ENCODE measurements at regions not wholly inside any gene's neighbourhood (a gene's known extent, or its start where the extent isn't known, plus 50 kb on each side); places are given as distances from the start of the nearest gene placed in this dataset.

DNA sequence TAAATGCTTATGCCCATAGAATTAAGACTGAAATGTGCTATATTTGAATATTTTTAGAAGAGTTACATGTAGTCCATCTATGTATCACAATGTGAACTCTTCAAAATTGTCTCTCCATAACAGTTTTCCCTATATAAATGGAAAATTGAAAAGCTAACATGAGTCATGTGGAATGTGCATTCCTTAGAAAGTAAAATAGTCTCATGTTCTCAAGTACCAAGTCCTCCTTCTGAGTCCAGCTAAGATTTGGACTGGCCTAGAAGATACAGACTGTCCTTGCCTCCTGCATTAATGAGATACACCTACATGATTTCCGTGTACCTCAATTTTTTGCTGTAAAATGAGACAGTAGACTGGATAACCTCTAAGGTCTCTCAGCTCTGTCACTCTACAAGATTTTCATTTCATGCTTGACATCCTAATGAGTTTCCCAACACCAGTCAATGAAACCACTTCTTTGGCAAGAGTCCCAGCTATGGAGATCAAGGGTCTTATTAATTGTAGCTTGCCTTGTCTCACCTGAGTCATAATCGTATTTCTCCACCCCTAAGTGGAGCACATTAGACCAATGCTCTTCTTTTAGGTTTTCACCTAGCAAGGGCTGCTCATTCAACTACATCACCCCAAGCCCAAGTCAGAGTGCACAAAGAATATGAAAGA is 350.6 kb upstream of the IL12A start:
- Mint-ChIP-seq H3K27me3 (ENCODE audit: insufficient read depth) (no peaks in the 10 kb centered on the region), H3K36me3 (ENCODE audit: low read depth) (no peaks in the 10 kb centered on the region), H3K27ac (no peak overlapping the region), H3K4me3 (no peak overlapping the region), H3K4me1 (peaks cover 16% of the 10 kb centered on the region), H3K9me3 (no peaks in the 10 kb centered on the region)
- DNase-seq, result no peak
- Histone ChIP-seq H3K9ac (ENCODE audit: extremely low read depth, low read length, poor library complexity, severe bottlenecking) (no peak overlapping the region), H3K4me3 (ENCODE audit: low read length) (no peak overlapping the region), H3K27me3 (ENCODE audit: control insufficient read depth, insufficient read depth, low read length, poor library complexity, severe bottlenecking) (no peaks in the 10 kb centered on the region), H3K4me1 (ENCODE audit: control insufficient read depth, insufficient read depth, low read length) (peaks cover 4% of the 10 kb centered on the region), H3K36me3 (ENCODE audit: control insufficient read depth, insufficient read depth, low read length) (no peaks in the 10 kb centered on the region), H3K27ac (ENCODE audit: low read depth, low read length) (no peak overlapping the region), H3K9me3 (ENCODE audit: control insufficient read depth, low read length) (no peaks in the 10 kb centered on the region)
- WGBS, 2 experiments (ENCODE audit: insufficient coverage in 1 of 2, insufficient read length in 1 of 2), result 85 to 100% methylated on average over 2 of the region's 2 CpGs
- TF ChIP-seq, protein P1, sequence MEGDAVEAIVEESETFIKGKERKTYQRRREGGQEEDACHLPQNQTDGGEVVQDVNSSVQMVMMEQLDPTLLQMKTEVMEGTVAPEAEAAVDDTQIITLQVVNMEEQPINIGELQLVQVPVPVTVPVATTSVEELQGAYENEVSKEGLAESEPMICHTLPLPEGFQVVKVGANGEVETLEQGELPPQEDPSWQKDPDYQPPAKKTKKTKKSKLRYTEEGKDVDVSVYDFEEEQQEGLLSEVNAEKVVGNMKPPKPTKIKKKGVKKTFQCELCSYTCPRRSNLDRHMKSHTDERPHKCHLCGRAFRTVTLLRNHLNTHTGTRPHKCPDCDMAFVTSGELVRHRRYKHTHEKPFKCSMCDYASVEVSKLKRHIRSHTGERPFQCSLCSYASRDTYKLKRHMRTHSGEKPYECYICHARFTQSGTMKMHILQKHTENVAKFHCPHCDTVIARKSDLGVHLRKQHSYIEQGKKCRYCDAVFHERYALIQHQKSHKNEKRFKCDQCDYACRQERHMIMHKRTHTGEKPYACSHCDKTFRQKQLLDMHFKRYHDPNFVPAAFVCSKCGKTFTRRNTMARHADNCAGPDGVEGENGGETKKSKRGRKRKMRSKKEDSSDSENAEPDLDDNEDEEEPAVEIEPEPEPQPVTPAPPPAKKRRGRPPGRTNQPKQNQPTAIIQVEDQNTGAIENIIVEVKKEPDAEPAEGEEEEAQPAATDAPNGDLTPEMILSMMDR (conservative IDR thresholded peaks at IDR 0.05), result no peak

DNA sequence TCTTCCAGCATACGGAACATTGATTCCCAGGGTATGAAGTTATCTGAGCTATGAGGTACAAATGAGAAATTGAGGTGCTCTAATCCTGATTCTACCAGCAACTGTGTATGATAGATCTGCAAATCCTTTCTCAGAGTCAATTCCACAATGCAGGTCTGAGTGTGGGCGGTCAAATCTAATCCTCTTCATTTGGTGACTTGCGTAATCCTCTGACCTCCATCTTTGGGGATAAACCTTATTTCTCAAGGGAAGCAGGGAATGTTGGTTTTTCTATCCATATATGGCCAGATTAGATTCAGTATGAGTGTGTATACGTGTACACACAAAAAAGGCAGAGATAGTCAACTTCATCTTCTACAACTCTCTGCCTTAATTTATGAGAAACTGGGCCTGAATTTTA is 348.4 kb upstream of the IL12A start:
- H3K4me1 Mint-ChIP-seq, result peaks cover 11% of the 10 kb centered on the region
- TF ChIP-seq, protein P1 (conservative IDR thresholded peaks at IDR 0.05), result no peak
- Histone ChIP-seq H3K9ac (ENCODE audit: extremely low read depth, low read length, poor library complexity, severe bottlenecking) (no peak overlapping the region), H3K9me3 (ENCODE audit: control insufficient read depth, low read length) (no peaks in the 10 kb centered on the region), H3K4me1 (ENCODE audit: control insufficient read depth, insufficient read depth, low read length) (no peaks in the 10 kb centered on the region), H3K27ac (ENCODE audit: low read depth, low read length) (no peak overlapping the region), H3K27me3 (ENCODE audit: control insufficient read depth, insufficient read depth, low read length, poor library complexity, severe bottlenecking) (no peaks in the 10 kb centered on the region), H3K36me3 (ENCODE audit: control insufficient read depth, insufficient read depth, low read length) (no peaks in the 10 kb centered on the region), H3K4me3 (ENCODE audit: low read length) (no peak overlapping the region)
- no peaks in the 10 kb centered on the region for H3K9me3 Mint-ChIP-seq
- no peak overlapping the region for H3K4me3 Mint-ChIP-seq
- DNase-seq, result no peak
- H3K27ac Mint-ChIP-seq, result no peak overlapping the region
- 97 to 100% methylated on average over 3 to 4 of the region's 4 CpGs for WGBS, 2 experiments (ENCODE audit: insufficient coverage in 1 of 2, insufficient read length in 1 of 2)
- peaks cover 1% of the 10 kb centered on the region for H3K27me3 Mint-ChIP-seq (ENCODE audit: insufficient read depth)
- no peaks in the 10 kb centered on the region for H3K36me3 Mint-ChIP-seq (ENCODE audit: low read depth)

DNA sequence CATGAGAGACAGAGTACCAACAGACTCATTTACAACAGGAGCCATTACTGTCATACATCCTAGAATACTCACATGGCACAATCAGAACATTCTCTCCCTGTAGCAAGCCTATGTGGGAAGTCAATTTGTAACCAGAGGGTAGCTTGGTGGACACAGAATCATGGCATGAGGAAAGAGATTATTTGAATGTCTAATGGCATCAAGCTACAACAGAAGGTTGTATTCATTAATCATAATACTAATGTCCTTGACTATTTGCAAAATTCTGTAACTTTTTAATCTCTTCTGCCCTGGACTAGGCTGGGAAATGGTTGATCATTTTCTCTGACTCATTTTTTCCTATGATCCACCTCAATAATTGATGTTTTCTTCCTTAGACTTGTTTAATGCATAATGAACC is 345.2 kb upstream of the IL12A start:
- H3K27me3 Mint-ChIP-seq (ENCODE audit: insufficient read depth), result peaks cover 4% of the 10 kb centered on the region
- no peaks in the 10 kb centered on the region for H3K36me3 ChIP-seq (ENCODE audit: control insufficient read depth, insufficient read depth, low read length)
- H3K4me1 Mint-ChIP-seq, result peaks cover 8% of the 10 kb centered on the region
- H3K9ac ChIP-seq (ENCODE audit: extremely low read depth, low read length, poor library complexity, severe bottlenecking), result no peak overlapping the region
- no peak for DNase-seq
- no peak overlapping the region for H3K4me3 Mint-ChIP-seq
- H3K4me1 ChIP-seq (ENCODE audit: control insufficient read depth, insufficient read depth, low read length), result no peaks in the 10 kb centered on the region
- H3K9me3 ChIP-seq (ENCODE audit: control insufficient read depth, low read length), result no peaks in the 10 kb centered on the region
- no peak overlapping the region for H3K27ac ChIP-seq (ENCODE audit: low read depth, low read length)
- no peaks in the 10 kb centered on the region for H3K36me3 Mint-ChIP-seq (ENCODE audit: low read depth)
- no peaks in the 10 kb centered on the region for H3K27me3 ChIP-seq (ENCODE audit: control insufficient read depth, insufficient read depth, low read length, poor library complexity, severe bottlenecking)
- no peak overlapping the region for H3K4me3 ChIP-seq (ENCODE audit: low read length)
- H3K9me3 Mint-ChIP-seq, result no peaks in the 10 kb centered on the region
- TF ChIP-seq, protein P1 (conservative IDR thresholded peaks at IDR 0.05), result no peak
- H3K27ac Mint-ChIP-seq, result no peak overlapping the region

Data from endodermal cell (in vitro differentiated cells).